HG02588 (cell line): ENCODE measurements at regions not wholly inside any gene's neighbourhood (a gene's known extent, or its start where the extent isn't known, plus 50 kb on each side); places are given as distances from the start of the nearest gene placed in this dataset.

Experiments used
- ATAC-seq: cut with Tn5 transposase; IDR thresholded peaks from one replicate; pipeline ENCODE4 v1.9.1; 2021; ENCODE audit warnings: mild to moderate bottlenecking, moderate library complexity; ENCODE audit not compliant: unreplicated experiment

- no peak for ATAC-seq
Measured at GRCh38 chr13:104473936-104474335, 1407.7 kb upstream of the SLC10A2 start.

DNA sequence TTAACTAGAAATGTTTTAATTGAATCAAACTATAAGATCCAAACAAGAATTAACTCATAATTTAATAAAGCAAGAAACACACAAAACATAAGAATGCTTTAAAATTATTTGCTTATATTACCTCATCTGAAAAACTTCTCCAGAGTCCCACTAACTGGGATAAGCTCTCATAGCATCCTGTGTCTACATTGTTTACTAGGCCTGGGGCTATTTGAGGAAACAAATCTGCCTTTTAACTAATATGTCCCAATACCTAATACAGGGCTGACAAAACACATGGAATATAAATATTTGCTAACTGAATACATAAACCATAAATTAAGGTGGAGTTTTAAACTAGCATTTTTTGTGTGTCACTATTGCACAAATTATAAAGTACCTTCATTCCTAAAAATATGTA is 1399.8 kb upstream of the SLC10A2 start:
- no peak for ATAC-seq

GRCh38 chr13:104461049-104461448 is 1394.8 kb upstream of the SLC10A2 start:
- ATAC-seq, result no peak

DNA sequence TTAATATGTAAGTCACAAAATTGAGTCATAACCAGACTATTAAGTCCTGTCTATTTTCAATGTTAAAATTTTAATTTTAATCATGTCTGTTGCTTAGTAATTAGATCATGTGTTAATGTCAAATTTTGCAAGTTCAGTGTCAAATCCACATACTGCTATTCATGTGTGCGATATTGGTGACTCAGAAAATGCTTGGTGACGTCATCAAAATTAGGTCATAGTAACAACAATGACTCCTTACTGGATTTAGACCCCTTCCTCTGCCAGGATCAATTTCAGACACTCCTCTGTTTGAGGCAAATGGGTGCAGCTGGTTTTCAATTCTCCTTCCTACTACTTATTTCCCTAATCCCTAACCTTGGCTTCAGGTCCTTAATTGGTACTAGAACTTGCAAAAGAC is 1394.3 kb upstream of the SLC10A2 start:
- ATAC-seq, result no peak

GRCh38 chr13:104450006-104450405 is 1383.8 kb upstream of the SLC10A2 start:
- ATAC-seq, result no peak

- ATAC-seq, result no peak
Measured at GRCh38 chr13:104447348-104447747, 1381.1 kb upstream of the SLC10A2 start.

DNA sequence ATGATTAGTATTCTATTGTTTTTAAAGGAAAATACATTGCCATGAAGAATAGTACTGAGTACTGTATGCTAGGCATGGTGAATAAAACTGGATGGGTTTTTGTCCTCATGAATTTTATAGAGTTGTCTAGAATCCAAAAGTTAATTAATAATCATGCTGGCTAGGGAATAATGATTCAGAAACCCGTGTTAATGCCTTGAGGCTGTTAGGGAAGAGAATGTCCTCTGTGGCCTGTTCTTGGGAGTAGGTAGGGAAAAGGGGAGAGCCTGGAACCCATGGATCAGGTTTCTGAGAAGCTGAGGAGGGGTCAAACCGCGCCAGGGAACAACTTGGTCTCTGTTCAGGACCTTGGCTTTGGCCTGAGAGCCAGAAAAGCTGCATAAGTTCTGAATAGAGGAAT is 1376.3 kb upstream of the SLC10A2 start:
- no peak for ATAC-seq

DNA sequence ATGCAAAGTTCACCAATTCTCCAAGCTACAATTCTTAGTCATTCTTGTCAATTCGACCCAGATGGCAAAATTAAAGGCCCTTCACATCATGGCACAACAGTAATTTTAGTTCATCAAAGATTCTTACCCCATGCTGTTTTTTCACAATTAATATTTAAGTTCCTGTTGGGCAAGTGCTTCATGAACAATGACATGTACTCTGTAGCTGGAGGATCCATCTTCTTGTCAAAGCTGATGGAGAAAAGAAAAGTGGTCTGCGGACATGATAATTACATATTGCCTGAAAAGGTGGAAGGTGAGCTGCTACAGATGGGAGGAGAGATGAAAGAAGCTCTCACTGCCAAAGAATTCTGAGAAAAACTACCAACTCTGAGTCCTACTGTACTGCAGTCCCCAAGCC is 1370.3 kb upstream of the SLC10A2 start:
- no peak for ATAC-seq

GRCh38 chr13:104431895-104432294 is 1365.7 kb upstream of the SLC10A2 start:
- no peak for ATAC-seq

- ATAC-seq, result no peak
Measured at GRCh38 chr13:104426435-104426834, 1360.2 kb upstream of the SLC10A2 start.

GRCh38 chr13:104422668-104423067 is 1356.5 kb upstream of the SLC10A2 start:
- no peak for ATAC-seq

GRCh38 chr13:104416973-104417372 is 1350.8 kb upstream of the SLC10A2 start:
- ATAC-seq, result no peak

DNA sequence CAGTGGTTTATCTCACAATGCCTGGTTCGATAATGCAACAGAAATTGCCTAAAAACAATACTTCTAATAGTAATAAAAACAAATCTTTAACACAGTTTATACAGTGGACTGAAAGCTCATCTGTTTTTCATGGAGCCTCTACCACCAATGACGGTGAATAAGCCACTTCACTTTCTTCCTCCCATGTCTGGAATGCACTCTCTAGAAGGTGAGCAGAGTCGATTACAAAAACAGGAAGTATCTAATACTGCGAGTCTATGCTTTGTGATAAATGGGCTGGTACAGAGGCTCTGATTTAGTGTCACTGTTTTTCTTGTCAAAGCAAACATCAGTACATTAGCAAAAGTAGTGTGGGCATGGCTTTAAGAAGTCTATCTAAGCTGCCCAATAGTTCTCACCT is 1348.6 kb upstream of the SLC10A2 start:
- ATAC-seq, result no peak

DNA sequence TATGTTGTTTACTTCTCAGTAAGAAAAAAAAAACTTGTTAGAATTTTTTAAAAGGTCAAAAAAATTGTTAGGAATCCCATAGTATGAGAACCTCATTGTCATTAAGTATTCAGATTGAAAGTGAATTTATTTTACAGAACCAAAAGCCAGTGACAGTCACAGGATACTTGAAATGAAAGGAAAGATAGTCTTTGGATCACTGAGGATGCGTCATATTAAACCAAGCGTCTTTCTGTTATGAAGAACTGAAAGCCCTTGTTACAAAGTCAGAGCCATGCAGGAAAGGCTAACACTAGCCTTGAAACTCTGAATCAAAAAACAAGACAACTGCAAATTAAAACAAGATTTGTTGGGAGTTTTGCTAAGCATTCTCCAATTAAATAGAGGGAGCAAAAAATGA is 1348.0 kb upstream of the SLC10A2 start:
- no peak for ATAC-seq

- no peak for ATAC-seq
Measured at GRCh38 chr13:104411141-104411765, 1345.0 kb upstream of the SLC10A2 start.

DNA sequence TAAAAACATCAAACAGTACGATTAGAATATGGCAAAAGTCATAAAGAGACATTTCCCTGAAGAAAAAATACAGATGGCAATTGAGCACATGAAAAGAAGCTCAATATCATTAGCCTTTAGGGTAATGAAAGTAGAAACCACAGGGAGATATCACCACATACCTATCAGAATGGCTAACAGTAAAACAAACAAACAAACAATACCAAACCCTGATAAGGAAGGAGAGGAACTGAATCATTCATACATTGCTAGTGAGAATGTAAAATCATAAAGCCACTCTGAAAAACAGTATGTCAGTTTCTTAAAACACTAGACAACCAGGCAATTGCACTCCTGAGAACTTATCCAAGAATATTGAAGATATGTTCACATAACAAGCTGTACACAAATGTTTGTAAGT is 1342.5 kb upstream of the SLC10A2 start:
- ATAC-seq, result no peak

GRCh38 chr13:104404325-104404724 is 1338.1 kb upstream of the SLC10A2 start:
- ATAC-seq, result no peak

- ATAC-seq, result no peak
Measured at GRCh38 chr13:104389691-104390090, 1323.5 kb upstream of the SLC10A2 start.

- ATAC-seq, result no peak
Measured at GRCh38 chr13:104387510-104387909, 1321.3 kb upstream of the SLC10A2 start.

- ATAC-seq, result no peak
Measured at GRCh38 chr13:104385404-104385803, 1319.2 kb upstream of the SLC10A2 start.

DNA sequence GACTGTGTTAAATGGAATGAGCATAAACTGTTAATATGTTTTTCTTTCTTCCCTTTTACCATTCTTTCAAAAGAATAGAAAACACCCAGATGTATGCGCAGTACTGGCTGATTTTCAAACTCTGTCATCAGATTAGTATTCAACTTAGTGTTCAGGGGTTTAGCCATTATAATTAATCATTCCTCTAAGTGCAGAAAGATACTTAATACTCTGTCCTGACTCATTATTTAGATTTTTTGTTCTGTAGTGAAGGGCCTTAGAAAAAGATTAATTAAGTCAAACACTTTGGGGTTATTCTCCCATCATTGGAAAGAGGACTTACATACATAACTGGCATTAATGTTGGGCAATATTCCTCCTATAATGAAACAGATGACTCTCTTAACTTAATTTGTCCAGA is 1316.7 kb upstream of the SLC10A2 start:
- no peak for ATAC-seq

- no peak for ATAC-seq
Measured at GRCh38 chr13:104376588-104376987, 1310.4 kb upstream of the SLC10A2 start.

- ATAC-seq, result no peak
Measured at GRCh38 chr13:104375614-104376013, 1309.4 kb upstream of the SLC10A2 start.
